GM19463 (cell line): ENCODE measurements at regions not wholly inside any gene's neighbourhood (a gene's known extent, or its start where the extent isn't known, plus 50 kb on each side); places are given as distances from the start of the nearest gene placed in this dataset.
"Not testable (repeated sequence)": the region's sequence is repeated elsewhere in the genome, so short reads cannot be mapped to it uniquely, and the experiment has no call there.

Experiments used
- ATAC-seq: cut with Tn5 transposase; IDR thresholded peaks from one replicate; pipeline ENCODE4 v1.9.1; 2021; ENCODE audit warnings: mild to moderate bottlenecking, moderate library complexity; ENCODE audit not compliant: unreplicated experiment

DNA sequence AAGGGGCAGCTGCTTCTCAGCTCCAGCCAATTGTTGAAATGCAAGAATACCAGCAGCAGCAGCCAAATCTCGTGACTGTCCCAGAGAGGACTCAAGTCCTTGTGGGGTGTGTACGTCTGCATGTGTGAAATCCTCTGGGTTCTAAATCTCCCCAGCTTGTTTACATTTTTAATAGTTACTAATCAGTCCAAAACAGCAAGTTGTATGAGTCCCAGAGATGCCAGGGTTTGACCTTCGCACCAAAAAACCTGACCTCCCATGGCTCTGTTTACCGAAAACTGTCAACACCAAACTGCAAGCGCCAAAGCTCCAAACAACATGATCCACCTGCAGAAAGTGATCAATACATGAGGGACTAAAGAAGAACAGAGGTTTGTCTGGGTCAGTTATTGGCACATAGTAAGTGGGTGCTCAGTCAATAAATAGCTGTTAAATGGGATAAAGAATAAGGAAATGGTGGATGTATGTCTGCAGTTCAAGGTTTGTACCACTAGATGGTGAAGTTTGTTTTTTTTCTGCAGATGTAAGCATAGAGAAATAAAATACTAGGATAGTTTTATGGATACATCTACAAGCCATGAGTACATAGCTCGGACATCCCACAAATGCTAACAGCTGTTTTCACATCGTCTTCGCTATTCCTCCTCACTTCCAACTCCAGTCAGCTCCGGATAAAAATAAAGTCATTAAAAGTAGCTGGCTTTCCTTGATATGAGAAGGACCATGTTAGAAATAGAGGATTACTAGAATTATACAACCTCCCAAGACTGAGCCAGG, 85.3 kb upstream of the ADRB2 start:
- ATAC-seq, result no peak

DNA sequence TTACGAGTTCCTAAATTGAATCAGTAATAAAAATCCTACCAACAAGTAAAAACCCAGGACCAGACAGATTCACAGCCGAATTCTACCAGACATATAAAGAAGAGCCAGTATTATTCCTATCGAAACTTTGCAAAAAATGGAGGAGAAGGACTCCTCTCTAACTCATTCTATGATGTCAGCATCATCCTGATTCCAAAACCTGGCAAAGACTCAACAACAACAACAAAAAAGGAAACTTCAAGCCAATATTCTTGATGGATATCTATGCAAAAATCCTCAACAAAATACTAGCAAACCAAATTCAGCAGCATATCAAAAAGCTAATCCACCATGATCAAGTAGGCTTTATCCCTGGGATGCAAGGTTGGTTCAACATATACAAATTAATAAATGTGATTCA, 84.6 kb upstream of the ADRB2 start:
- not testable (repeated sequence) for ATAC-seq

DNA sequence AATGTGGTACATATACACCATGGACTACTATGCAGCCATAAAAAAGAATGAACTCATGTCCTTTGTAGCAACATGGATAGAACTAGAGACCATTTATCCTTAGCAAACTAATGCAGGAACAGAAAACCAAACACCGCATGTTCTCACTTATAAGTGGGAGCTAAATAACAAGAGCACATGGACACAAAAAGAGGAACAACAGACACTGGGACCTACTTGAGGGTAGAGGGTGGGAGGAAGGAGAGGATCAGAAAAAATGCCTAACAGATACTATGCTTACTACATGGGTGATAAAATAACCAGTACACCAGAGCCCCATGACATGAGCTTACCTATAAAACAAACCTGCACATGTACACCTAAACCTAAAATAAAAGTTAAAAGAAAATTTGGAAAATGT, 82.0 kb upstream of the ADRB2 start:
- not testable (repeated sequence) for ATAC-seq

DNA sequence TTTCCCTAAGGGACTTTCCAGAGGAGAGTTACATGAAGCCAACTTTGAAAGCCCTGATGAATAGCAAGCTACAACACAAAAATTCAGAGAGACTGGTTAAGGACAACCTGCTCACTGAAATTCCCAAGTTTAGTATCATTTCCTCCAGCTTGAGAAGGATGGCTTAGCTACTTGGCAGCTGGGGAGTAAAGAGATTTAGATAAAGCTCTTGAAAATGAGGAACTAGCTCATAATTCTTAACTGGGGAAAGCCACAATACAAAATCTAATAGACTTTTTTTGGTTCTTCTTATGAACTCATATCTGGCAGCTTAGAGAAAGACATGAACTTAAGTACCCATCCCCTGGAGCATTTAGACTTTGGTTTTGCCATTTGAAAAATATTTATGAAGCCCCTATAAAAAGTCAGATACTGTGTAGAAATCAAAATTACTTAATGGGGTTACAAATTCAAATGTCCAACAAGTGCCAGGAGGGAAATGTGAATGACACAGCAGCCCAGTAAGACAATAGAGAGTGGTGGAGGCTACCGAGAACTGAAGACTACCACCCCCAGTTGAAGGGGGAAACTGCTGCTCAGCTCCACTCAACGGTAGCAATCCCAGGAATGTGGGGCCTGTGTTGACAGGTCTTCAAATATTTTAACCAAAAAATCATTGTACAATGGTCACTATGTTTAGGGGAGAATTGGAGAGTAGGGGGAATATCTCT, 79.4 kb upstream of the ADRB2 start:
- ATAC-seq, result peak; percentile 90

DNA sequence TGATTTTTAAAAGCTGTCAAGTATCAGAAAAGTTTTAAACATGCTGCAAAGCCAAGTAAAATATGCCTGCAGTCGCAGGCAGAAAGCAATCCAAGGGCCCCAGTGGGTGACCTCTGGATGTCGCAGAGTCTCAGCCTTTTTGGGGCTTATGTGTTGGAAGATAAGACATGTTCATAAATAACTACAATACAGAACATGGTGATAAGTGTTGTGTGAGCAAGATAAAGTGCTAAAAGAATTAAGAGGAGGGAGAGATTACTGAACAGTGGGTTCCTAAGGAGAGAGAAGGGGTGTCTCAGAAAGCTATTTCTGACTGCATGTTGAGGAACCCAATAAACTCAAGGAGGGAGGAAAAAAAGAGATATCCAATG, 78.9 kb upstream of the ADRB2 start:
- no peak for ATAC-seq

DNA sequence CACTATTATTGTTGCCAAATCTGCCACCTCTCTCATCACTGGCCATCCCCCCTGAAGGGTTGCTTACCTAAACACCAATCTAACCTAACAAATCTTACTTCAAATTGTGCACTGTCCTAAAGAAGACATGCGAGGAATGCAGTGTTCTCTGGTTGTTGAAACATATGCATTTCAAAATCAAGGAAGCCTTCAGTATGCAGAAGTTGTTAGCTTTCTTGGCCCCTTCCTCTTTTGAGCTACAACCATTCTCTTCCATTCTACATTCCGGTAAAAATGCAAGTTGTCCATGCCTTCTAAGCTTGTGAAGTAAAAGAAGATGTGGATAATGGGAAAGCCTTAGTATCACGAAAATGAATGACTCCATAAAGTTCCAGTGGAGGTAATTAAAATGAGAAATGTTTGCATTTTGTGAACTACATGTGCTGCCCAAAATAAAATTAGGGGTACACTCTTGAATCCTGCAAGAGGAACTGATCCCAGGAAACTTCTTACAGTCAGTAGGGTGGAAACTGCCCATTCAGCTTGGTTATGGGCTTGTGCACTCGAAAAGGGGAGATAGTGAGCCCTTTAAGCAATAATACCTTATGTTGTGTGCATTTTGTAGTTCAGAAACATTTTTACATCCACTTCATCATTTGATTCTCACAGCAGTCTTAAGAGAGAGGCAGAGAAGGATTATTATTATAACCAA, 77.6 kb upstream of the ADRB2 start:
- no peak for ATAC-seq

DNA sequence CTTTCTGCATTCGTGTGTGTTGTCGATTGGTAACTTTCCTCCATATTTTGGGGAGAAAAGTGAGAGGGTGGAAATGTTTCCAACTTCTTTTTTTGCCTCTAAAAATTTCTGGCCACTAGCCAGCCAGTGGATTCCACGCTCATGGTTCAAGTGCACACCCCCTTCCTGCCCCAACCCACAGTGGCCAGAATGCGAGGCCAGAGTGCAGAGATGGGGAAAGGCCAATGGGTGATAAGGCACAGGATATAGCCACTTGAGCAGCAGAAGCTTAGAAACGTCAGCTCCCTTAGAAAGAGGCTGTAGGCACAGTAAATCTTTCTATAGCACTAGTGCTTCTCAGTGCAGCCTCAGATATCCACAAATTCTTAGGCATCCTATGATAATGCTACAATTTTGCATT, 75.8 kb upstream of the ADRB2 start:
- ATAC-seq, result no peak

DNA sequence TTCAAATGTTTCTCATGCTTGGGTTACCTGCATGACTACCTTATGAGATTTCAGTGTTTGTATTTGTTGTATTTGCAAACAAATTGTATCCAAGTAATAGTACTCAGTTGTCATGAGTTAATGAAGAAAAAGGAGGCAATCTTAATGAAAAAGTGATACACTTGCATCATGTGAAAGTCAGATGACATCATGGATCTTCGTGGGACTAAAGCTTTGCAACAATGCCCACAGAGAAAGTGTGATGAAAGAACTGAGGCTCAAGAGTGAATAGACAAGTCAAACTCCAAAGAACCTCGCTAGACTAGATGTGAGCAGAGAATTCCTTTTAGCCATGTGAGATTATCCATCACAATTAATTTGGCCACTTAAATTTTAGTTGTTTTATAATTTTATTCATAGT, 75.4 kb upstream of the ADRB2 start:
- no peak for ATAC-seq

DNA sequence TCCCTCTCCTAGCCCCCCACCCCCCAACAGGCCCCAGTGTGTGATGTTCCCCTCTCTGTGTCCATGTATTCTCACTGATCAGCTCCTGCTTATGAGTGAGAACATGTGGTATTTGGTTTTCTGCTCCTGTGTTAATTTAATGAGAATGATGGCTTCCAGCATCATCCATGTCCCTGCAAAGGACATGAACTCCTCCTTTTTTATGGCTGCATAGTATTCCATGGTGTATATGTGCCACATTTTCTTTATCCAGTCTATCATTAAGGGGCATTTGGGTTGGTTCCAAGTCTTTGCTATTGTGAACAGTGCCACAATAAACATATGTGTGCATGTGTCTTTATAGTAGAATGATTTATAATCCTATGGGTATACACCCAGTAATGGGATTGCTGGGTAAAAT, 74.0 kb upstream of the ADRB2 start:
- not testable (repeated sequence) for ATAC-seq

DNA sequence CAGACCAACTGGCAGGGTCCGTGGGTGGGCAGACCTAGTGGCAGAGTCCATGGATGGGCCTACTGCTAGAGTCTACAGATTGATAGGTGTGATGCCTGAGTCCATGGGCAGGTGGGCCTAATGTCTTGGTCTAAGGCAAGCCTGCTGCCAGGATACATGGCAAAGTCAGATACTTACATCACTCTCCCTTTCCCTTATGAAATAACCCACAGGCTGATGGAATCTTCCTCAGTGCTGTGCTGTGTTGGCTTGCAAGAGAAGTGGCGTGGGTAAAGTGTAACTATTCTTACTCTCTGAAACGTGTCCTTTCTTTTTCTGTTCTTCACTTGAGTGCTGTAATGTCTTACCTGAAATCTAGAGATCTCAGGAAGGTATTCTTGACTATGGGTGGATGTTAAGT, 67.3 kb upstream of the ADRB2 start:
- ATAC-seq, result no peak

DNA sequence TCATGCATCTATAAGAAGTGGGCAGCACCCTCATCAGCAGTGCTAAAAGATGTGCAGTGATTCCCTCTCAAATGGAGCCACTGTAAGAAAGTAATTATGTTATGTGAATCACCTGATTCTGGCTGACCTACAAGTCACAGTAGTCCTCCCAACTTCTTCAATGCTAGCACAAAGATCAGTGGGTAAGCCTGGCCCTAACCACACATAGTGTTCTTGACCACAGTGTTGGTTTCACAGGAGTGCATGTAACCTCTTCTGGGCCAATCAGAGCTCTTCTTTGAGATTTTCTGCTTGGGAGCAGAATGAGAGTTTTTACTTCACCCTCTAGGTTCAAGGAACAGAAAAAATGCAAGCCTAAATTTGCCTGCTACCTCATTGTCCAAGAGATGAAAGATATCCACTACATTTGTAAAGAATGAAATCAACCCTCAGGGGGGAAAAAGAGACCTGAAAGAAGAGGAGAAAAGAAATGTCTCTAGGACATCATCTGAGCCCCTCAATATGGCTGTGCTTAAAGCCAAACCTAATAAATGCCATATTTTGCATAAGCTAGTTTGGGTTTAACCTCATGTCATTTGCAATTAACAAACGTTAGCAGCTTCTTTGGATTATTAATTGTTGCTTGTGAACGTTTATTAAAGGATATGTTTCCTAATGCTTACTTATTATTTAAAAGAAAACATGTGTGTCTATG, 65.3 kb upstream of the ADRB2 start:
- peak; percentile 100 for ATAC-seq

DNA sequence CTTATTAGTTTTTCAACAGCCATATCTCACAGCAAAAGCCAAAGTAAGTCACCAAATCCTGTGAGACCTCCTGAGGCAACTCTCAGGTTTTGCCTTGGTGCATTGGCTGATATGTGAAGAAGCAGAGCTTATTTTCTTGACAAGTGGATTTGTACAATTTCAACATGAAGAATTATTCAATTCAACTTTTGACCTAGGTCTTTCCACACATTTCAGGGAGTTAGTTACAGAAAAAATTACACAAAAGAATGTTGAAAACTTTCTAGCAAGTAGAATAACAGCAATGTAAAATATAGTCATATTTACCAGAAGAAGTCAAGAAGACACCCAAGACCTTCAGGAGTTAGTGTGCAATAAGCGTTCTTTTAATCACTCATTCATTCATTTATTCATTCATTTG, 62.4 kb upstream of the ADRB2 start:
- no peak for ATAC-seq

DNA sequence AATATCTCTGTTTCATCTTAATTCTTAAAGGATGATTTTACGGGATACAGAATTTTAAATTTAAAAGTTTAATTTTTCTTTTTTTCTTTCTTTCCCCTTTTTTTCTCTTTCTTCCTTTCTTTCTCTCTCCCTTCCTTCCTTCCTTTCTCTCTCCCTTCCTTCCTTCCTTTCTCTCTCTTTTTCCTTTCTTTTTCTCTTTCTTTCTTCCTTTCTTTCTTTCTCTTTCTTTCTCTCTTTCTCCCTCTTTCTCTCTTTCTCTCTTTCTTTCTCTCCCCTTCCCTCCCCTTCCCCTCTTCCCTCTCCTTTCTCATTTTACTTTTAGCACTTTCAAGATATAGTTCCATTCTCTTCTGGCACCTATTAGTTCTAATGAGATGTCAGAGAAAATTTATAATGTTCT, 61.4 kb upstream of the ADRB2 start:
- no peak for ATAC-seq

DNA sequence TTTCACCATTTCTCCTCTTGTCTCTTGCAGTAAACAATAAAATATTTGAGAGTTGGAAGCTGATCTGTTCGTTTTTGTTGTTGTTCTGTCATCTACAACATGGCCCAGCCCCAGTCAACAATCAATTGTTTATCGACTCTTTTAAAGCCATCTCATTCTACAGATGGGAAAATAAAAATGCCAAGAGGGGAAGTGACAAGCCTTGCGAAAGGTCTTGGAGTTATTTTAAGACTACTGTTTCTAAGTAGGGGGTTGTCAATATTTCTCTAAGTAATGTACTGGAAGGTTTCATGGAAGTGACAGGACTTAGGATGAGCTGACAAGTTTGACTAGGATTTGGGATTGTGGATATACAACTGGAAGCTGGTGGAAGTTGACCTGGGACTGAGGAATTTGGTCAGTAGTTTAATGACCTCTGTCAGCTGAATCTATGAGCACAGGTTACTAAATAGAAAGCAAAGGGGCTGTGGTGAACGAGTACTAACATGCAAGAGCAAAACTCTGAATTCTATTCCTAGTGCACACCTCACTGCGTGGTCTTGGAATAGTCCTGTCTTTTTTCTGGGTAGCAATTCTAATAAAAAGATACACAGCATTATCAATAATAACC, 57.5 kb upstream of the ADRB2 start:
- ATAC-seq, result no peak

DNA sequence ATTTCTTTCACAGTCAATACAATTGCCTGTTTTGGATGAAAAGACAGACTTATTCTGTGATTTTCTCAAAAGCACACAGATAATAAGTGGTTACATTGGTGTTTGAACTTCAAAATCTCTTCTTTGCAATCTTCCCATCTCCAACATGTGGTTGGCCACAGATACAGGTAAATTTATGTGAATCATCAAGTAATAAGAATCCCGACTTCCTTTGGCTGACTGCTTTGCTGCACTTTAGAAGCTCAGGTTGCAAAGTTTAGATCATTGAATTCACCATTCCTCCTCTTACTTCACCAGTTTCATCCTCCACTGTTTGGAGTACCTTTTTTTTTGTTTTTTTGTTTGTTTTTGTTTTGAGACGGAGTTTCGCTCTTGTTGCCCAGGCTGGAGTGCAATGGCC, 56.5 kb upstream of the ADRB2 start:
- no peak for ATAC-seq

DNA sequence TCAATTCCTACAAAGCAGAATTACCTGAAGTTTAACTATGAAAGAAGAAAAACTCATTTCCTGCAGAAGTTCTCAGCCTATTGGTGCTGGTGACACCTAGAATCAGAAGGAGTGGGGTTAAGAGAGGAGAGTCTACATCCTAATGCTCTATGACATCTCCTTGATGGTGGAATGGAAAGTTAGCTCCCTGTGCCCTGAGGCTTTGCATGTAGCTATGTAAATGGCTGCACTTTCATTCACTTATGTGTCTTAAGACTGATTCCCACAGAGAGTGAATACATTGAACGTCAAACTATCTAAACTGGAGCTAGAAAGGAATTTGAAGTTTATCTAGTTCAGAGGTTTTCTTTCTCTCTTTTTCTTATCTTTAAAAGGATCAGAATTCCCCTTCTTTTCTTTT, 52.1 kb upstream of the ADRB2 start:
- no peak for ATAC-seq

DNA sequence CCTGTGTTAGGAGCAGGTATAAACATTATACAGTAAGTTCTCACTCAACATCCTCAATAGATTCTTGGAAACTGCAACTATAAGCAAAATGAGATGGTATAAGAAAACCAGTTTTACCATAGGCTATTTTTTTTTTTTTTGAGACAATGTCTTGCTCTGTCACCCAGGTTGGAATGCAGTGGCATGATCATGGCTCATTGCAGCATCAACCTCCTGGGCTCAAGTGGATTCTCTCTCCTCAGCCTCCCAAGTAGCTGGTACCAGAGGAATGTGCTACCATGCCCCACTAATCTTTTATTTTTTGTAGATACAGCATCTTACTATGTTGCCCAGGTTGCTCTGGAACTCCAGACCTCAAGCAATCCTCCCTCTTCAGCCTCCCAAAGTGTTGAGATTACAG, 50.1 kb upstream of the ADRB2 start:
- ATAC-seq, result no peak
